H1 (cell line): ENCODE measurements at regions not wholly inside any gene's neighbourhood (a gene's known extent, or its start where the extent isn't known, plus 50 kb on each side); places are given as distances from the start of the nearest gene placed in this dataset.

Experiments used
- CTCF ChIA-PET: fragments of 300-600 bp; sonication (Branson Sonifier 250); formaldehyde crosslinking; loops from one replicate; lab custom pipeline; 2021; ENCODE audit not compliant: partially characterized antibody; lab: Charles Lee
- POLR2A ChIA-PET: fragments of 300-600 bp; sonication (Branson Sonifier 250); formaldehyde crosslinking; loops from one replicate; lab custom pipeline; 2021; ENCODE audit warnings: inconsistent platforms; ENCODE audit not compliant: partially characterized antibody; lab: Charles Lee
- DNase-seq, 2 experiments: peaks; one replicate each; pipeline versions ENCODE4 v3.0.0 to v3.0.0-alpha.2; 2010 to 2022; ENCODE audit warnings: low spot score in 2 of 2, low read depth in 1 of 2, mixed read lengths in 1 of 2
- FAIRE-seq: peaks from 2 replicates; lab custom pipeline; 2011; peaks lifted over from hg19 to GRCh38; lab: Jason Lieb, UNC
- H2AFZ ChIP-seq: 2 replicates; pipeline ENCODE4 v1.8.1; 2012; ENCODE audit warnings: low read length, inconsistent platforms
- H2AK5ac ChIP-seq: 2 replicates; pipeline ENCODE4 v1.6.1; 2013; ENCODE audit warnings: low read depth, low read length
- H2BK120ac ChIP-seq: replicated peaks from 2 replicates; pipeline ENCODE3; 2013; ENCODE audit warnings: low read depth, low read length, inconsistent platforms
- H2BK12ac ChIP-seq: 2 replicates; pipeline ENCODE4 v1.6.1; 2013; ENCODE audit warnings: low read depth, low read length
- H2BK15ac ChIP-seq: 2 replicates; pipeline ENCODE4 v1.6.1; 2013; ENCODE audit warnings: low read length
- H2BK20ac ChIP-seq: 2 replicates; pipeline ENCODE4 v1.6.1; 2013; ENCODE audit warnings: low read length
- H2BK5ac ChIP-seq: 2 replicates; pipeline ENCODE4 v1.6.1; 2013; ENCODE audit warnings: low read depth, low read length
- H3K14ac ChIP-seq: 2 replicates; pipeline ENCODE4 v1.6.1; 2013; ENCODE audit warnings: inconsistent platforms; ENCODE audit not compliant: insufficient read length
- H3K18ac ChIP-seq: 2 replicates; pipeline ENCODE4 v1.6.1; 2013; ENCODE audit warnings: low read length; ENCODE audit errors: extremely low read depth
- H3K23ac ChIP-seq: 2 replicates; pipeline ENCODE4 v1.6.1; 2013; ENCODE audit warnings: inconsistent platforms; ENCODE audit not compliant: insufficient read length
- H3K23me2 ChIP-seq: 2 replicates; pipeline ENCODE4 v1.6.1; 2013; ENCODE audit warnings: low read depth, low read length
- H3K27ac ChIP-seq: 2 replicates; pipeline ENCODE4 v1.6.1; 2011; ENCODE audit warnings: low read depth, low read length, inconsistent platforms
- H3K27me3 ChIP-seq, 4 experiments: replicated peaks in 1 of 4; 1 replicate in 1 of 4; 2 replicates in 3 of 4; pipeline versions ENCODE4 v1.6.1 to v1.8.1; 2011 to 2013; ENCODE audit warnings: low read length in 3 of 4, mild to moderate bottlenecking in 3 of 4, inconsistent platforms in 2 of 4, mixed read lengths in 2 of 4, moderate library complexity in 1 of 4; ENCODE audit not compliant: control insufficient read depth in 3 of 4, insufficient read depth in 3 of 4; ENCODE audit errors: extremely low read depth in 1 of 4
- H3K36me3 ChIP-seq, 4 experiments: 2 replicates each; pipeline versions ENCODE4 v1.6.1 to v1.8.1; 2011 to 2013; ENCODE audit warnings: mild to moderate bottlenecking in 4 of 4, low read length in 3 of 4, moderate library complexity in 2 of 4, control low read depth in 1 of 4, inconsistent platforms in 1 of 4; ENCODE audit not compliant: insufficient read depth in 4 of 4, control insufficient read depth in 2 of 4
- H3K4ac ChIP-seq: replicated peaks from 2 replicates; pipeline ENCODE3; 2013; ENCODE audit warnings: low read length, low read depth, mixed read lengths, inconsistent platforms; ENCODE audit not compliant: insufficient read length
- H3K4me1 ChIP-seq, 4 experiments: replicated peaks in 1 of 4; 1 replicate in 1 of 4; 2 replicates in 3 of 4; pipeline versions ENCODE4 v1.6.1 to v1.8.1; 2011 to 2013; ENCODE audit warnings: low read length in 3 of 4, inconsistent platforms in 2 of 4, mixed read lengths in 1 of 4; ENCODE audit not compliant: insufficient read depth in 4 of 4, control insufficient read depth in 3 of 4
- H3K4me2 ChIP-seq, 2 experiments: 2 replicates each; pipeline versions ENCODE4 v1.6.1 to v1.8.1; 2011 to 2013; ENCODE audit warnings: low read depth in 2 of 2, low read length in 2 of 2, control low read depth in 1 of 2, inconsistent platforms in 1 of 2, mild to moderate bottlenecking in 1 of 2; ENCODE audit not compliant: insufficient read depth in 1 of 2
- H3K4me3 ChIP-seq, 4 experiments: fragments of 200-600, 300-600 bp in 1 of 4; sonication (generic), shearing (Covaris generic), sonication (Bioruptor Twin) in 1 of 4; 2 replicates each; pipeline versions ENCODE4 v1.5.1 to v1.8.1; 2011 to 2016; ENCODE audit warnings: low read length in 4 of 4, low read depth in 3 of 4, control low read depth in 2 of 4, inconsistent platforms in 2 of 4, mild to moderate bottlenecking in 2 of 4, mixed read lengths in 1 of 4, moderate library complexity in 1 of 4; ENCODE audit not compliant: insufficient read depth in 2 of 4; ENCODE audit errors: extremely low read depth in 1 of 4
- H3K56ac ChIP-seq: replicated peaks from 2 replicates; pipeline ENCODE3; 2013; ENCODE audit warnings: low read depth, mild to moderate bottlenecking, mixed read lengths, low read length, inconsistent platforms; ENCODE audit not compliant: insufficient read length
- H3K79me1 ChIP-seq: 2 replicates; pipeline ENCODE4 v1.6.1; 2013; ENCODE audit warnings: low read depth, low read length, control low read depth
- H3K79me2 ChIP-seq, 2 experiments: 2 replicates each; pipeline versions ENCODE4 v1.6.1 to v1.8.1; 2012 to 2013; ENCODE audit warnings: low read length in 2 of 2, mild to moderate bottlenecking in 2 of 2, inconsistent platforms in 1 of 2; ENCODE audit not compliant: insufficient read depth in 2 of 2, control insufficient read depth in 1 of 2
- H3K9ac ChIP-seq, 4 experiments: replicated peaks in 1 of 4; 1 replicate in 1 of 4; 2 replicates in 3 of 4; pipeline versions ENCODE4 v1.6.1 to v1.8.1; 2011 to 2013; ENCODE audit warnings: low read depth in 3 of 4, low read length in 3 of 4, control low read depth in 2 of 4, mild to moderate bottlenecking in 2 of 4, moderate library complexity in 2 of 4, inconsistent platforms in 1 of 4; ENCODE audit errors: extremely low read depth in 1 of 4
- H3K9me3 ChIP-seq, 2 experiments: 2 replicates each; pipeline versions ENCODE4 v1.6.1 to v1.8.1; 2012 to 2013; ENCODE audit warnings: mild to moderate bottlenecking in 2 of 2, moderate library complexity in 2 of 2, control low read depth in 1 of 2, inconsistent platforms in 1 of 2, low read depth in 1 of 2, low read length in 1 of 2, mixed read lengths in 1 of 2; ENCODE audit not compliant: insufficient read depth in 2 of 2
- H4K20me1 ChIP-seq, 2 experiments: replicated peaks in 1 of 2; 2 replicates each; pipeline versions ENCODE3 to v1.8.1; 2011 to 2013; ENCODE audit warnings: inconsistent platforms in 2 of 2, low read length in 2 of 2, mild to moderate bottlenecking in 1 of 2; ENCODE audit not compliant: insufficient read depth in 2 of 2, control insufficient read depth in 1 of 2
- H4K5ac ChIP-seq: 2 replicates; pipeline ENCODE4 v1.6.1; 2013; ENCODE audit warnings: low read length, low read depth, mixed read lengths, inconsistent platforms; ENCODE audit not compliant: insufficient read length
- H4K8ac ChIP-seq: 2 replicates; pipeline ENCODE4 v1.8.0; 2013; ENCODE audit warnings: mild to moderate bottlenecking, moderate library complexity, low read length, inconsistent platforms; ENCODE audit not compliant: insufficient read depth; ENCODE audit errors: extremely low read depth
- H4K91ac ChIP-seq: replicated peaks from 2 replicates; pipeline ENCODE3; 2013; ENCODE audit warnings: low read length, mixed read lengths, inconsistent platforms; ENCODE audit not compliant: insufficient read length
- ATF2 ChIP-seq: IDR thresholded peaks from 2 replicates; pipeline ENCODE4 v1.6.1; 2012; ENCODE audit warnings: low read length, inconsistent platforms
- ATF3 ChIP-seq: IDR thresholded peaks from 2 replicates; pipeline ENCODE4 v1.6.1; 2011; ENCODE audit warnings: low read depth, mild to moderate bottlenecking, low read length; ENCODE audit not compliant: insufficient read depth
- BCL11A ChIP-seq, 2 experiments: IDR thresholded peaks; one replicate each; pipeline ENCODE4 v1.6.1; 2011; ENCODE audit warnings: low read depth in 2 of 2, low read length in 2 of 2, mild to moderate bottlenecking in 2 of 2
- CHD1 ChIP-seq: IDR thresholded peaks from 2 replicates; pipeline ENCODE4 v1.6.1; 2012; ENCODE audit warnings: low read depth, low read length, improper control_type of control experiment
- KDM4A ChIP-seq: IDR thresholded peaks from one replicate; pipeline ENCODE4 v1.7.1; 2012; ENCODE audit warnings: low read depth, mild to moderate bottlenecking, moderate library complexity, low read length, inconsistent platforms; ENCODE audit not compliant: severe bottlenecking
- MAFK ChIP-seq: IDR thresholded peaks from 2 replicates; pipeline ENCODE4 v1.6.1; 2012; ENCODE audit warnings: low read depth, mild to moderate bottlenecking, improper control_type of control experiment, low read length
- MAX ChIP-seq: IDR thresholded peaks from 2 replicates; pipeline ENCODE4 v1.6.1; 2012; ENCODE audit warnings: inconsistent platforms
- SIN3A ChIP-seq, 2 experiments: IDR thresholded peaks in 1 of 2; conservative IDR thresholded peaks in 1 of 2; 2 replicates each; pipeline ENCODE4 v1.6.1; 2011 to 2012; ENCODE audit warnings: low read length in 2 of 2, improper control_type of control experiment in 1 of 2, low read depth in 1 of 2, mild to moderate bottlenecking in 1 of 2
- TBP ChIP-seq: IDR thresholded peaks from 2 replicates; pipeline ENCODE4 v1.6.1; 2011; ENCODE audit warnings: low read depth, low read length, improper control_type of control experiment
- TEAD4 ChIP-seq: IDR thresholded peaks from 2 replicates; pipeline ENCODE4 v1.6.1; 2012; ENCODE audit warnings: low read depth, low read length, inconsistent platforms, mixed read lengths
- WGBS, 2 experiments: shearing (Covaris generic) in 1 of 2; methylation state at CpG; one replicate each; pipeline versions ENCODE4 v1.1.6 to v1.1.7; 2013 to 2015; ENCODE audit warnings: low lambda C conversion rate in 2 of 2, mixed read lengths in 2 of 2, inconsistent platforms in 1 of 2, low coverage in 1 of 2, missing lambda C conversion rate in 1 of 2; ENCODE audit not compliant: insufficient replicate concordance in 2 of 2, insufficient coverage in 1 of 2, insufficient read length in 1 of 2; ENCODE audit errors: extremely low coverage in 1 of 2, missing lambda C conversion rate in 1 of 2; 5-methylcytosine and 5-hydroxymethylcytosine counted together

- no peak for FAIRE-seq
- Histone ChIP-seq H2AFZ (no peak overlapping the region), H2BK15ac (no peak overlapping the region), H3K56ac (no peak overlapping the region), H3K4ac (no peak overlapping the region), H4K91ac (no peak overlapping the region), H4K20me1 (no peaks in the 10 kb centered on the region), H3K23ac (no peak overlapping the region), H2BK12ac (no peak overlapping the region), H3K27me3 (no peaks in the 10 kb centered on the region), H3K23me2 (no peaks in the 10 kb centered on the region), H3K79me1 (no peaks in the 10 kb centered on the region), H3K27ac (no peak overlapping the region), H3K79me2 (no peaks in the 10 kb centered on the region), H4K8ac (no peak overlapping the region), H3K9ac (no peak overlapping the region), H2BK120ac (no peak overlapping the region), H3K14ac (no peak overlapping the region), H3K4me3 (no peak overlapping the region), H2AK5ac (no peak overlapping the region), H3K4me1 (no peaks in the 10 kb centered on the region; a peak in 1 of 7 replicates), H4K5ac (no peak overlapping the region), H3K4me2 (no peak overlapping the region), H2BK20ac (no peak overlapping the region), H3K36me3 (no peaks in the 10 kb centered on the region), H3K18ac (no peak overlapping the region), H3K9me3 (no peaks in the 10 kb centered on the region), H2BK5ac (no peak overlapping the region)
- no peak for TF ChIP-seq MAX
- no peak for TF ChIP-seq ATF3
- TF ChIP-seq CHD1 = no peak
- no peak for TF ChIP-seq BCL11A (IDR thresholded peaks at IDR 0.05; ENCODE audit: low read depth in 2 of 2, low read length in 2 of 2)
- TF ChIP-seq ATF2 = no peak
- TF ChIP-seq MAFK = no peak
- TF ChIP-seq TBP = no peak
- no peak for TF ChIP-seq TEAD4
- TF ChIP-seq KDM4A = no peak
- TF ChIP-seq SIN3A (conservative IDR thresholded peaks at IDR 0.05 in 1 of 2, IDR thresholded peaks at IDR 0.05 in 1 of 2; ENCODE audit: low read depth in 1 of 2, low read length in 2 of 2) = no peak
- CTCF ChIA-PET = interaction anchor here (0.7 to 1.1 kb wide), 4 partner anchors 20 to 314 kb away, joined by 3 to 4 read pairs (median 3); no protein-coding TSS in a partner anchor
- POLR2A ChIA-PET = no interaction called here
- WGBS, 2 experiments = 90% methylated on average over 6 of the region's 6 CpGs; no CpG with 5 or more reads in 1 of the 2 experiments
- no peak for DNase-seq
These were observed 152.6 kb downstream of the PTPRU start for GRCh38 chr1:29388884-29389283.
